Muscle layer of colon (tissue), 2 donors: ENCODE measurements at regions not wholly inside any gene's neighbourhood (a gene's known extent, or its start where the extent isn't known, plus 50 kb on each side); places are given as distances from the start of the nearest gene placed in this dataset.
"Not testable (repeated sequence)": the region's sequence is repeated elsewhere in the genome, so short reads cannot be mapped to it uniquely, and the experiment has no call there.

ENCODE experiments used
- H3K27ac ChIP-seq: one replicate; pipeline ENCODE4 v1.7.0; 2013; ENCODE audit warnings: low read depth, mild to moderate bottlenecking, low read length, moderate library complexity
- H3K27me3 ChIP-seq, 2 donors: one replicate each; pipeline ENCODE4 v1.7.0; 2013; ENCODE audit warnings: low read length in 2 of 2, mild to moderate bottlenecking in 2 of 2; ENCODE audit not compliant: insufficient read depth in 2 of 2, control insufficient read depth in 1 of 2
- H3K36me3 ChIP-seq: one replicate; pipeline ENCODE4 v1.7.0; 2013; ENCODE audit warnings: mild to moderate bottlenecking, low read length; ENCODE audit not compliant: insufficient read depth
- H3K4me1 ChIP-seq: one replicate; pipeline ENCODE4 v1.7.0; 2013; ENCODE audit warnings: mild to moderate bottlenecking, low read length; ENCODE audit not compliant: insufficient read depth
- H3K4me3 ChIP-seq, 2 donors: one replicate each; pipeline ENCODE4 v1.7.0; 2013; ENCODE audit warnings: low read length in 2 of 2, low read depth in 1 of 2, mild to moderate bottlenecking in 1 of 2, moderate library complexity in 1 of 2
- H3K9ac ChIP-seq: one replicate; pipeline ENCODE4 v1.7.0; 2013; ENCODE audit warnings: low read length
- H3K9me3 ChIP-seq: one replicate; pipeline ENCODE4 v1.7.0; 2013; ENCODE audit warnings: mild to moderate bottlenecking, low read length
- donor health status: abdominal sarcoma.
- donor health status: Adenocarcinoma of cecum.

DNA sequence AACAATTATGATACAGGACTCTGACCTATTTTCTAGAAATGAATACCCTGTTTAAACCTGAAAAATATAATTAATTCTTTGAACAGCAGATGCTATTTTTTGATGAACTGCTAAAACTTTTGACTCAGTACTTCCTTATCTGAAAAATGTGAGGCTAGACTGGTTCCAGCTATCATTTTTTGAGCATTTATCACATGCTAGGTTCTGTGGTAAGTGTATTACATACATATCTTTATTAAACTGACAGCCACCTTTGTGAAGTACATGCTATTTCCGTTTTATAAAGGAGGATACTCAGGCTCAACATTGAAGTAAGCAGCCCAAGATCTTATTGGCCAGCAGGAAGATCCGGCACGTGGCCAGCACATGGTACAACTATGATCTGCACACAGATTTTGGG lies 459.8 kb upstream of the SEL1L start:
- no peaks in the 10 kb centered on the region for H3K36me3 ChIP-seq
- H3K27me3 ChIP-seq, result no peaks in the 10 kb centered on the region
- H3K27ac ChIP-seq, result no peak overlapping the region
- H3K9ac ChIP-seq, result no peak overlapping the region
- H3K9me3 ChIP-seq, result no peaks in the 10 kb centered on the region
- no peaks in the 10 kb centered on the region for H3K4me1 ChIP-seq
- no peak overlapping the region for H3K4me3 ChIP-seq

DNA sequence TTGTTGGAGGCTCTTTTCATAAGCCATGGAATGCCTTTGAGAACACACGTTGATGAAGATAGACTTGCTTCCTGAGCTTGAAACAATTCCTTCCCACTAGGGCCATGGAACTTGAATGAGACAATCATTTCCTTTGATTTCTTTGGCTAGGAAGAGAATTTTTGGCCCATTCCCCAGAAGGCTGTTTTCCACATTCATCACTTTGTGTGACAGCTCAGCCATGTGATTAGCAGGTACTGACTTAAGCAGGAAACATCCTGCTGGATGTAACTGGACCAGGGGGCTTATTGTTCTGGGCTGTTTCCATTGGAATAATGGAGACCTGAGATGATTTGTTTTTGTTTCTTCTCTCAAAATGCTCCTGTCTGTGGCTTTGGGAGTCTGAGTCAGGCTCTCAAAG lies 469.8 kb upstream of the SEL1L start:
- no peaks in the 10 kb centered on the region for H3K36me3 ChIP-seq
- H3K4me3 ChIP-seq, result no peak overlapping the region
- H3K9me3 ChIP-seq, result no peaks in the 10 kb centered on the region
- no peaks in the 10 kb centered on the region for H3K4me1 ChIP-seq
- no peak overlapping the region for H3K9ac ChIP-seq
- no peaks in the 10 kb centered on the region for H3K27me3 ChIP-seq
- H3K27ac ChIP-seq, result no peak overlapping the region

DNA sequence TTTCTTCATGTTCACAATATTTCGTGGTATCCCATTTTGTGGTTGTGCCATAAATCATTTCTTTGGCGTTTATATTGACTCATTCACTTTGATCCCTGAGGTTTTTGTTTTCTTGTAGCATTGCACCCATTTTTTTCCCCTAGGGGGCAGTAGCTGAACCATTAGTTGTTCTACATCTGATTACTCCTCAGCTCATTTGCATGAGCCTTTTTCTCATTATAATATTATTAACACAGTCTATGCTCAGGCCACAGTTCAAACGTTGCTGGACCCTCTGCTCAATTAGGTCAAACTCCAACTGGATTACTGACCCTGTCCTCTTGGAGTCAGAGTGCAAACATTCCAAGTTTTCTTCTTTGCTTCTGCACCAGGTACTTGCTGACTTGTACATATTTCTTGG lies 475.4 kb upstream of the SEL1L start:
- Histone ChIP-seq H3K27ac (no peak overlapping the region), H3K4me1 (no peaks in the 10 kb centered on the region), H3K9ac (no peak overlapping the region), H3K4me3 (no peak overlapping the region), H3K27me3 (no peaks in the 10 kb centered on the region), H3K36me3 (no peaks in the 10 kb centered on the region), H3K9me3 (no peaks in the 10 kb centered on the region)

DNA sequence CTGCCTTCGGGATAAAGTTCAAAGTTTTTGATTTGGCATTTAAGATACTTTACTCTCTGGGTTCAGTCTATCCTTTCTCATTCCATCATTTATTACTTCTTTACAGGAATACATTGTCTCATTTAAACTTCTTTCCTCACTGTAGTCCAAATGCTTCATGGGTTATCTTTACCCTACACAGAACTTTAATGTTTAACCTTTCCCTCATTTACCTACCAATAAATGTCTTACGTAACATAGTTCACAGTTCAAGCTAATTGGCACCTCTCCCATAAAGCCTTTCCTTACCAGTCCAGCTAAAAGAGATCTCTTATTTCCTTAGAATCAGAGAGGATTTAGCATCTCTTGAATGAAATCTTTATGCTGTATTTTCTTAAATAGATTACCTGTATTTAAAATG lies 476.3 kb upstream of the SEL1L start:
- Histone ChIP-seq H3K4me1 (no peaks in the 10 kb centered on the region), H3K4me3 (no peak overlapping the region), H3K9me3 (no peaks in the 10 kb centered on the region), H3K36me3 (no peaks in the 10 kb centered on the region), H3K27ac (no peak overlapping the region), H3K27me3 (no peaks in the 10 kb centered on the region), H3K9ac (no peak overlapping the region)

DNA sequence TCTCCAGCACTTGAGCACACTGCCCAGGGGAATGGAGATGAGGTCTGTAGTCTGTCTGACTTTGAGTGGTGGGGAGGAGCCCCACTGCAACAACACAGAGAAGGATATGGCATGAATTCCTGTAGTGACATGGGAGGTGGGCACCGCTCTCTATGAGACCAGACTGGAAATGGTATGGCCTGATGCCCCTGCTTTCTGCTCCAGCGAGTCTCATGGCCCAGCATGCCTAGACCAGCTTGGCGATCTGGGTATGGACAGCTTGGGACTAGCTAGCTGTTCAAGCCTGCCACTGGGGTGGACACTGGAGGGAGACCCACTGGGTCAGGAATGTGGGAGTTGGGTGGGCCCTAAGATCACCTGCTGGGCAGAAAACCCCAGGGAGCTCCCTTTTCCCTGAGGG lies 477.8 kb upstream of the SEL1L start:
- H3K27ac ChIP-seq, result no peak overlapping the region
- H3K4me1 ChIP-seq, result no peaks in the 10 kb centered on the region
- no peaks in the 10 kb centered on the region for H3K36me3 ChIP-seq
- H3K9me3 ChIP-seq, result no peaks in the 10 kb centered on the region
- no peak overlapping the region for H3K4me3 ChIP-seq
- no peak overlapping the region for H3K9ac ChIP-seq
- no peaks in the 10 kb centered on the region for H3K27me3 ChIP-seq

DNA sequence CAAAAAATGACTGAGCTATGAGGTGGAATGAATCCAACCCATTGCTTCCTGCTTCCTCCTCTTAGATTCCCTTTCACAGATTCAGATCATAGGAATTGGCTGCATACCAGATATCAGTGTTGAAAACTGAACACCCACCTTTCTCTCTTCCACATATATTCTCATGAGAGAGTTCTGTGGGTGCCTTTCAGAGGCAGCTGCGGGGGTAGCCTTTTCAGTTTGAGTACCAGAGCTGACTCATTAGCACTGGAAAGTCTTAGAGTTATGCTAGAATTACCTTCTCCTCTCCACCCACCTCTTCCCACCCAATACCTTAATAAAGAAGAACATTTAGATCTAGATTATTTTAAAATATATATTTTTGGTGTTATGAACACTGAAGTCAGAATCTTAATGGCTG lies 495.4 kb upstream of the SEL1L start:
- no peak overlapping the region for H3K9ac ChIP-seq
- no peak overlapping the region for H3K27ac ChIP-seq
- H3K36me3 ChIP-seq, result no peaks in the 10 kb centered on the region
- no peak overlapping the region for H3K4me3 ChIP-seq
- H3K4me1 ChIP-seq, result no peaks in the 10 kb centered on the region
- no peaks in the 10 kb centered on the region for H3K9me3 ChIP-seq
- H3K27me3 ChIP-seq, result no peaks in the 10 kb centered on the region

DNA sequence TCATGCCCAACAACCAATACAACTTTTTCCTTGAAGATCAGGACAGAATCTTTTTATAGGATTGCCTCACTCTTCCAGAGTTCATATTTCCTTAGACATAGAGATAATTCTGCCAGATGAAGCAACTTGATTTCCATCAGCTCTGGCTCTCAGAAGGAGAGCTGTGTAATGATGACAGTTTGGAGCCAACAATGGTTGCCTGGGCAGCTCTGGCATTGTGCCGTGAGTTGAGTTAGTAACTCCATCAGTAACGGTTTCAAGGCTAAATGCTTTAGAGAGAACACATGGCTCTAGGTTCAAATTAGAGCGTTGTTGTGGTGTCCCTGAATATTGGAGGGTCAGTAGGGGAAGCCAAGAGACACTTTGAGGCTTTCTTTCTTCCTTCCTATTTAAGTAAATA lies 501.7 kb upstream of the SEL1L start:
- H3K4me1 ChIP-seq, result no peaks in the 10 kb centered on the region
- no peaks in the 10 kb centered on the region for H3K36me3 ChIP-seq
- H3K9me3 ChIP-seq, result no peaks in the 10 kb centered on the region
- H3K9ac ChIP-seq, result no peak overlapping the region
- H3K27ac ChIP-seq, result no peak overlapping the region
- H3K27me3 ChIP-seq, result no peaks in the 10 kb centered on the region
- no peak overlapping the region for H3K4me3 ChIP-seq

DNA sequence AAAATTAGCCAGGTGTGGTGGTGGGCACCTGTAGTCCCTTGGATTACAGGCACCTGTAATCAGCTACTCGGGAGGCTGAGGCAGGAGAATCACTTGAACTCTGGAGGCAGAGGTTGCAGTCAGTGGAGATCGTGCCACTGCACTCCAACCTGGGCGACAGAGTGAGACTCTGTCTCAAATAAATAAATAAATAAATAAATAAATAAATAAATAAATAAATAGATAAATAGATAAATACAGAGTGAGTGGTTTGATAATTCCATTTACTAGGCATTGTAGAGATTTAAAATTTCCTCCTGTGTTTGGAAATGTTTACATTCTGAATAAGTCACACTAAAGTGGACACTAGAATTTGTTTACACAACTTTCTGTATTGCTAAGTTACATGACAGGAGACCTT lies 504.4 kb upstream of the SEL1L start:
- H3K9ac ChIP-seq, H3K4me3 ChIP-seq, H3K36me3 ChIP-seq, H3K27ac ChIP-seq, H3K27me3 ChIP-seq, H3K4me1 ChIP-seq, H3K9me3 ChIP-seq: not testable (repeated sequence)

DNA sequence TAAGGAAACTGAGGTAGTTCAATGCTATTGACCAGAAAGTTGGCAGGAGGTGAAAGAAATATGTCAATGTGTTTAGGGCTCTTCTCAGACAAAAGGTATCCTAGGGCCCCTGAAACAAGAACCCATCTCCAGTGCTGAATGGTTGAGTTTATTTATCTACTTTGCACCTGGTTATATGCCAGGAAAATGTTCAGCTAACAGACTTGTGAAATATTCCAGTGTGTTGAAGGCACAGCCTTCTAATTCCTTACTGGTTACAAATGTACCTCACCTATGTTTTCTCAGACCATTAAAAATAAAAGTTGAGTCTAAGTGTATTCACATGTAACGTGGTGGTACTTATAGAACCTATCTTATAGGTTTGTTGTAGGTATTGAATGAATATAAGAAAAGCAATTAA lies 511.7 kb upstream of the SEL1L start:
- H3K9ac ChIP-seq, result no peak overlapping the region
- no peaks in the 10 kb centered on the region for H3K27me3 ChIP-seq
- H3K4me3 ChIP-seq, result no peak overlapping the region
- no peaks in the 10 kb centered on the region for H3K9me3 ChIP-seq
- no peaks in the 10 kb centered on the region for H3K36me3 ChIP-seq
- no peaks in the 10 kb centered on the region for H3K4me1 ChIP-seq
- H3K27ac ChIP-seq, result no peak overlapping the region

DNA sequence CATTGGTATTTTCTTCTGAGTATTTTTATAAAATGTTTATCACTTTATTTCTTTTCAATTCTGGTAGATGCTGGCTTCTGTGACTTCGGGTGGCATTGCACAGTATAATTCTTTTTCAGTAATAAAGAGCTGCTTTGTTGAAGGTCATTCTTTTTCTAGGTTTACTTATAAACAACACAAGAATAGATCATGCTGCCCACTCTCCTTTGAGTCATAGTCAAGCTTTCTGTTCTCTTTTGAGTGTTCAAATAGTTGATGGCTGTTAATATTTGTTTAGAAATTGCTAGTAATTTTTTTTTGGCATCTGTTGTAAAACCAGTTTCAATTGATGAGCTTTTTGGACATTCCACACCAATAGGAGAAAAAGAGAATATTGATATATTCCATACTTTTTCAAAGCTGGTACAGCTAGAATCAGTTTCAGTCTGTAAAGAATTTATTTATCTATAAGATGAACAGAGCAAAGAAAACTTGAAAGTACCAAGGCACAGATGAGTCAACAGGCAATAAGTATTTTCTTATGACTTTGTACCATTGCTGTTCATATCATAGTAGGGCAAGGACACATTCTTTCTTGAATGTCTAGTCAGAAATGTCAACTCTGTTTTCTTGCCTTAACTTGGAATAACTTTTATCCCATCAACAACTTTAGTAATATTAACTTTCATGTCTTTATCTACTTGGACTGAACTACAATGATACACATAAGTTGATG lies 513.0 kb upstream of the SEL1L start:
- Histone ChIP-seq H3K9me3 (no peaks in the 10 kb centered on the region), H3K4me1 (no peaks in the 10 kb centered on the region), H3K4me3 (no peak overlapping the region), H3K9ac (no peak overlapping the region), H3K27ac (no peak overlapping the region), H3K27me3 (no peaks in the 10 kb centered on the region), H3K36me3 (no peaks in the 10 kb centered on the region)

DNA sequence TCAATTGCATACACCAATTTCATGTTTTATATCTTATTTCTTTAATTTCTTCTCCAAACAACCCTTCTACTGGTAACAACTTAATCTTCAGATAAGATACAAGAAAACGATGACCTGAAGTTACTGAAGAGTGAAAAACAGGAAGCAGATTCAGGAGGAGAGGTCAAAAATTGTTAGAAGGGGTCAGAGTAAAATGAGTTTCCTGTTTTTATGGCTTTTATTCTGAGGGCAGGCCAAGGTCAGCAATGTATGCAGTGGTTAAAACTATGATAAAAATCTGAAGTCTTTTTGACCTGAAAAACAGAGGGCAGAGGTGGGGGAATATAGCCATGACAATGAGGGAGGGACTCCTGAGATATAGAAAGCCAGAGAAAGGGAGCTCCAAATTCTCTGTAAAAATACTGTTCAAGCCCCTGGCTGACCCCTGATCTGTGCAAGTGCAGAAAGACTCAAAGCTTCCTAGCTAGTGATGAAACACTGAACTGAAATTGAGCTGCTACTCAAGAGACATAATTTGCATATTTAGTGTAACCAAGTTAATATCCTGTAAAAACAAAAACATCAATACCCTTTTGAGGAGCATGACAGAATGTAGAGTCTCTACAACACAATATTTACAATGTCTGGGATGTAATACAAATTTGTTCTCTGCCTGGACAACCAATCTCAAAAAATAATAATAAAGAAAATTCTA lies 514.3 kb upstream of the SEL1L start:
- Histone ChIP-seq H3K9ac (no peak overlapping the region), H3K36me3 (no peaks in the 10 kb centered on the region), H3K9me3 (no peaks in the 10 kb centered on the region), H3K27me3 (no peaks in the 10 kb centered on the region), H3K4me1 (no peaks in the 10 kb centered on the region), H3K27ac (no peak overlapping the region), H3K4me3 (no peak overlapping the region)

DNA sequence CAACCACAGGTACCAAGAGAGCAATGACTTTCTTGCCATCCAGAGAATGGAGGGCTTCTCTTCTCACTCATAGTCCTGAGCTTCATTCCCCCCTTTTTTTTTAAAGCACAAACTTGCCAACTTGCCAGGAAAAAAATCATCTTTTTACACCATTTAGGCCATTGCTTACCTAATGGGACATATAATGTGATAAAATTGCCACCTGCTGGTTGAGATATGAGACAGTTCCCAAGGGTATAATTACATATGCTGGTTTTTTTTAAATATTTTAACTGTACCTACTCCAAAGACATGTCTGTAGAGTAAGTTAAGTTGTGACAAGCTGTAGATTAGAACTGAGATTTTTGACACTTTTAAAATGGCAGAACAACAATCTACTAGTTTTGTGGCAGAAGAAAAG lies 519.1 kb upstream of the SEL1L start:
- H3K9ac ChIP-seq, result no peak overlapping the region
- no peaks in the 10 kb centered on the region for H3K9me3 ChIP-seq
- H3K27ac ChIP-seq, result no peak overlapping the region
- peaks cover 13% of the 10 kb centered on the region for H3K4me1 ChIP-seq
- H3K4me3 ChIP-seq, result no peak overlapping the region
- H3K27me3 ChIP-seq, result no peaks in the 10 kb centered on the region
- H3K36me3 ChIP-seq, result no peaks in the 10 kb centered on the region
